B cell (primary cell): ENCODE measurements at regions not wholly inside any gene's neighbourhood (a gene's known extent, or its start where the extent isn't known, plus 50 kb on each side); places are given as distances from the start of the nearest gene placed in this dataset.

Experiments used
- ATAC-seq: fragments of 200-7000 bp; cut with Tn5 transposase; one replicate; pipeline ENCODE4 v1.10.0; 2021; ENCODE audit warnings: low read depth, mild to moderate bottlenecking, moderate number of reproducible peaks, moderate library complexity
- CTCF ChIA-PET: fragments of 350-600 bp; sonication (Branson Sonifier 250); formaldehyde crosslinking; loops from one replicate; lab custom pipeline; 2021; ENCODE audit warnings: antibody characterized with exemption, inconsistent platforms; lab: Charles Lee
- POLR2A ChIA-PET: fragments of 350-600 bp; sonication (Branson Sonifier 250); formaldehyde crosslinking; loops from one replicate; lab custom pipeline; 2021; ENCODE audit warnings: antibody characterized with exemption; lab: Charles Lee
- DNase-seq: peaks from one replicate; pipeline ENCODE4 v3.0.0; 2013
- H2AFZ ChIP-seq: 2 replicates; pipeline ENCODE4 v1.6.1; 2012; ENCODE audit warnings: mild to moderate bottlenecking, low read depth, low read length; ENCODE audit not compliant: insufficient read depth, poor library complexity, severe bottlenecking
- H3K27ac ChIP-seq, 2 donors: 1 replicate in 1 of 2; 2 replicates in 1 of 2; pipeline ENCODE4 v1.5.1; 2012 to 2013; ENCODE audit warnings: low read length in 2 of 2, mild to moderate bottlenecking in 2 of 2, moderate library complexity in 1 of 2
- H3K27me3 ChIP-seq, 4 experiments: fragments of 200-600 bp in 1 of 4; sonication (generic) in 1 of 4; replicated peaks in 1 of 4; 1 replicate in 2 of 4; 2 replicates in 2 of 4; pipeline versions ENCODE4 v1.6.1 to v1.7.0; 2013 to 2016; ENCODE audit warnings: low read length in 3 of 4, mild to moderate bottlenecking in 2 of 4, mixed read lengths in 1 of 4, moderate library complexity in 1 of 4; ENCODE audit not compliant: insufficient read depth in 4 of 4, control insufficient read depth in 3 of 4; ENCODE audit errors: control extremely low read depth in 1 of 4
- H3K36me3 ChIP-seq, 2 experiments: replicated peaks in 1 of 2; 1 replicate in 1 of 2; 2 replicates in 1 of 2; pipeline versions ENCODE4 v1.6.1 to v1.7.1; 2013; ENCODE audit warnings: low read length in 1 of 2; ENCODE audit not compliant: insufficient read depth in 2 of 2, control insufficient read depth in 1 of 2; ENCODE audit errors: control extremely low read depth in 1 of 2, extremely low read depth in 1 of 2
- H3K4me1 ChIP-seq, 2 donors: fragments of 200-600 bp in 1 of 2; sonication (generic) in 1 of 2; 1 replicate in 1 of 2; 2 replicates in 1 of 2; pipeline versions ENCODE4 v1.5.1 to v1.6.1; 2013 to 2017; ENCODE audit warnings: low read length in 2 of 2; ENCODE audit not compliant: control insufficient read depth in 2 of 2, insufficient read depth in 2 of 2
- H3K4me2 ChIP-seq: replicated peaks from 2 replicates; pipeline ENCODE3; 2012; ENCODE audit warnings: mild to moderate bottlenecking, low read depth, low read length; ENCODE audit not compliant: poor library complexity, severe bottlenecking
- H3K4me3 ChIP-seq, 5 experiments: fragments of 200-600 bp in 1 of 5; sonication (generic) in 1 of 5; 1 replicate in 3 of 5; 2 replicates in 2 of 5; pipeline versions ENCODE4 v1.5.1 to v1.7.0; 2011 to 2016; ENCODE audit warnings: low read length in 4 of 5, mild to moderate bottlenecking in 4 of 5, low read depth in 2 of 5, control low read depth in 1 of 5, moderate library complexity in 1 of 5; ENCODE audit not compliant: insufficient read depth in 1 of 5; ENCODE audit errors: control extremely low read depth in 1 of 5, extremely low read depth in 1 of 5
- H3K79me2 ChIP-seq: fragments of 200-600 bp; sonication (generic); one replicate; pipeline ENCODE4 v1.6.0; 2016; ENCODE audit warnings: low read length; ENCODE audit not compliant: control insufficient read depth, insufficient read depth
- H3K9ac ChIP-seq: fragments of 200-600 bp; sonication (generic); 2 replicates; pipeline ENCODE4 v1.6.1; 2017; ENCODE audit warnings: mild to moderate bottlenecking, low read length, moderate library complexity
- H3K9me3 ChIP-seq, 3 donors: one replicate each; pipeline versions ENCODE4 v1.6.1 to v1.7.1; 2013; ENCODE audit warnings: low read length in 2 of 3; ENCODE audit not compliant: control insufficient read depth in 2 of 3, insufficient read depth in 1 of 3; ENCODE audit errors: control extremely low read depth in 1 of 3
- H4K20me1 ChIP-seq: 2 replicates; pipeline ENCODE4 v1.6.0; 2012; ENCODE audit warnings: mild to moderate bottlenecking, low read length; ENCODE audit not compliant: insufficient read depth, control insufficient read depth, poor library complexity, severe bottlenecking
- H3K27ac Mint-ChIP-seq: one replicate; pipeline ENCODE4 v1.8.0; 2021; ENCODE audit warnings: mixed read lengths
- H3K27me3 Mint-ChIP-seq: one replicate; pipeline ENCODE4 v1.8.0; 2021; ENCODE audit warnings: mixed read lengths
- H3K4me1 Mint-ChIP-seq: one replicate; pipeline ENCODE4 v1.8.0; 2021; ENCODE audit warnings: mixed read lengths
- H3K4me3 Mint-ChIP-seq: one replicate; pipeline ENCODE4 v1.8.0; 2021; ENCODE audit warnings: mixed read lengths
- H3K9me3 Mint-ChIP-seq: one replicate; pipeline ENCODE4 v1.8.0; 2022; ENCODE audit warnings: mixed read lengths; ENCODE audit not compliant: insufficient read depth
- CTCF ChIP-seq: fragments of 200-600 bp; IDR thresholded peaks from one replicate; pipeline ENCODE4 v1.8.0; 2022; ENCODE audit warnings: antibody characterized with exemption, mild to moderate bottlenecking
- EZH2 ChIP-seq: IDR thresholded peaks from 2 replicates; pipeline ENCODE4 v1.6.1; 2012; ENCODE audit warnings: borderline replicate concordance, low read depth, mild to moderate bottlenecking, moderate library complexity, low read length; ENCODE audit not compliant: insufficient read depth, poor library complexity, severe bottlenecking
- WGBS: methylation state at CpG from one replicate; pipeline ENCODE4 v1.1.5; 2013; ENCODE audit warnings: missing lambda C conversion rate; ENCODE audit not compliant: insufficient coverage; 5-methylcytosine and 5-hydroxymethylcytosine counted together
- intact Hi-C: fragments of 100-400 bp; cut with micrococcal nuclease; formaldehyde crosslinking; loops from one replicate; pipeline ENCODE4 v1.10.0; 2022

- no peak overlapping the region for H3K27ac Mint-ChIP-seq
- intact Hi-C loops = no loop called here
- ChIA-PET CTCF (interaction anchor here (0.7 to 1.9 kb wide), 3 partner anchors 66 to 524 kb away, joined by 3 to 7 read pairs (median 4); no protein-coding TSS in a partner anchor), POLR2A (no interaction called here)
- no peaks in the 10 kb centered on the region for H3K79me2 ChIP-seq
- no peak overlapping the region for H2AFZ ChIP-seq
- ATAC-seq = no peak
- H3K9me3 Mint-ChIP-seq = peaks cover 6% of the 10 kb centered on the region
- H3K27me3 ChIP-seq = no peaks in the 10 kb centered on the region
- H3K4me3 Mint-ChIP-seq = no peak overlapping the region
- no peaks in the 10 kb centered on the region for H3K4me1 ChIP-seq
- no peak overlapping the region for H3K4me2 ChIP-seq
- no peaks in the 10 kb centered on the region for H4K20me1 ChIP-seq
- no peak for DNase-seq
- H3K4me1 Mint-ChIP-seq = no peaks in the 10 kb centered on the region
- WGBS = 96% methylated on average over 6 of the region's 6 CpGs
- no peak for TF ChIP-seq CTCF
- TF ChIP-seq EZH2 = no peak
- no peaks in the 10 kb centered on the region for H3K36me3 ChIP-seq
- H3K4me3 ChIP-seq = no peak overlapping the region
- peaks cover 3% of the 10 kb centered on the region for H3K27me3 Mint-ChIP-seq
- no peak overlapping the region for H3K27ac ChIP-seq
- no peak overlapping the region for H3K9ac ChIP-seq
- peaks cover 0 to 2% (median 0%) of the 10 kb centered on the region in 3 donors for H3K9me3 ChIP-seq
Measured at GRCh38 chr5:40165106-40165788, 514.5 kb upstream of the PTGER4 start.

- ChIA-PET CTCF (no interaction called here), POLR2A (no interaction called here)
- no peak for ATAC-seq
- Histone ChIP-seq H3K79me2 (no peaks in the 10 kb centered on the region), H3K9ac (no peak overlapping the region), H3K4me2 (no peak overlapping the region), H3K4me3 (no peak overlapping the region), H3K27ac (no peak overlapping the region), H3K27me3 (no peaks in the 10 kb centered on the region), H2AFZ (no peak overlapping the region), H4K20me1 (no peaks in the 10 kb centered on the region), H3K4me1 (no peaks in the 10 kb centered on the region), H3K9me3 (no peaks in the 10 kb centered on the region), H3K36me3 (no peaks in the 10 kb centered on the region)
- Mint-ChIP-seq H3K27me3 (peaks cover 3% of the 10 kb centered on the region), H3K9me3 (no peaks in the 10 kb centered on the region), H3K4me3 (no peak overlapping the region), H3K4me1 (no peaks in the 10 kb centered on the region), H3K27ac (no peak overlapping the region)
- TF ChIP-seq EZH2 = no peak
- TF ChIP-seq CTCF = no peak
- intact Hi-C loops = no loop called here
- no peak for DNase-seq
- whole genome bisulfite sequencing = 94% methylated on average over 7 of the region's 7 CpGs
Measured at GRCh38 chr5:40160435-40160834, 519.3 kb upstream of the PTGER4 start.
